GM19455 (cell line): ENCODE measurements at regions not wholly inside any gene's neighbourhood (a gene's known extent, or its start where the extent isn't known, plus 50 kb on each side); places are given as distances from the start of the nearest gene placed in this dataset.
"Not testable (repeated sequence)": the region's sequence is repeated elsewhere in the genome, so short reads cannot be mapped to it uniquely, and the experiment has no call there.

Experiments used
- ATAC-seq: cut with Tn5 transposase; IDR thresholded peaks from one replicate; pipeline ENCODE4 v1.9.1; 2021; ENCODE audit not compliant: unreplicated experiment

- no peak for ATAC-seq
Observed at GRCh38 chr2:167607211-167607610, 640.2 kb downstream of the STK39 start.

- ATAC-seq: no peak
Observed at GRCh38 chr2:167602122-167602521, 645.3 kb downstream of the STK39 start.

GRCh38 chr2:167599219-167599618 lies 648.2 kb downstream of the STK39 start:
- no peak for ATAC-seq

- peak; percentile 69 for ATAC-seq
Observed at GRCh38 chr2:167595839-167596471, 651.4 kb downstream of the STK39 start.

GRCh38 chr2:167595021-167595420 lies 652.4 kb downstream of the STK39 start:
- ATAC-seq: no peak

GRCh38 chr2:167592441-167592840 lies 655.0 kb downstream of the STK39 start:
- ATAC-seq: no peak

- no peak for ATAC-seq
Observed at GRCh38 chr2:167582619-167583018, 664.8 kb downstream of the STK39 start.

- no peak for ATAC-seq
Observed at GRCh38 chr2:167581961-167582574, 665.3 kb downstream of the STK39 start.

- ATAC-seq: no peak
Observed at GRCh38 chr2:167579826-167580225, 667.6 kb downstream of the STK39 start.

- ATAC-seq: no peak
Observed at GRCh38 chr2:167575276-167575675, 672.1 kb downstream of the STK39 start.

- ATAC-seq: no peak
Observed at GRCh38 chr2:167572883-167573619, 674.3 kb downstream of the STK39 start.

GRCh38 chr2:167570370-167570769 lies 677.0 kb downstream of the STK39 start:
- no peak for ATAC-seq

GRCh38 chr2:167563885-167564619 lies 675.8 kb downstream of the XIRP2 start:
- not testable (repeated sequence) for ATAC-seq

GRCh38 chr2:167558272-167558991 lies 670.2 kb downstream of the XIRP2 start:
- ATAC-seq: not testable (repeated sequence)

- no peak for ATAC-seq
Observed at GRCh38 chr2:167555098-167555720, 666.9 kb downstream of the XIRP2 start.

GRCh38 chr2:167553635-167554034 lies 665.4 kb downstream of the XIRP2 start:
- ATAC-seq: no peak

- ATAC-seq: no peak
Observed at GRCh38 chr2:167551416-167551815, 663.1 kb downstream of the XIRP2 start.

- ATAC-seq: no peak
Observed at GRCh38 chr2:167550448-167550847, 662.2 kb downstream of the XIRP2 start.

- ATAC-seq: no peak
Observed at GRCh38 chr2:167548396-167548795, 660.1 kb downstream of the XIRP2 start.

GRCh38 chr2:167544602-167545001 lies 656.3 kb downstream of the XIRP2 start:
- no peak for ATAC-seq
